Ovary (tissue), 7 donors: ENCODE measurements at regions not wholly inside any gene's neighbourhood (a gene's known extent, or its start where the extent isn't known, plus 50 kb on each side); places are given as distances from the start of the nearest gene placed in this dataset.

Source experiments
- DNase-seq, 5 donors: peaks; one replicate each; pipeline ENCODE4 v3.0.0-alpha.2; 2019 to 2020
- H3K27ac ChIP-seq, 2 donors: fragments of 200-600 bp; one replicate each; pipeline versions ENCODE4 v1.5.1 to v1.8.0; 2019 to 2022
- H3K27me3 ChIP-seq: fragments of 200-600 bp; one replicate; pipeline ENCODE4 v1.8.0; 2022
- H3K36me3 ChIP-seq: fragments of 200-600 bp; sonication (generic); one replicate; pipeline ENCODE4 v1.5.1; 2019
- H3K4me1 ChIP-seq: one replicate; pipeline ENCODE4 v1.8.1; 2013; ENCODE audit warnings: mild to moderate bottlenecking, moderate library complexity; ENCODE audit not compliant: insufficient read depth
- H3K4me3 ChIP-seq: fragments of 200-600 bp; sonication (generic); one replicate; pipeline ENCODE4 v1.5.1; 2017
- H3K9me3 ChIP-seq, 2 donors: fragments of 200-600 bp in 1 of 2; sonication (generic) in 1 of 2; one replicate each; pipeline versions ENCODE4 v1.5.1 to v1.8.1; 2013 to 2019; ENCODE audit warnings: mild to moderate bottlenecking in 1 of 2, moderate library complexity in 1 of 2
- CTCF ChIP-seq, 3 donors: fragments of 450-650 bp in 2 of 3; fragments of 200-600 bp in 1 of 3; IDR thresholded peaks; one replicate each; pipeline versions ENCODE4 v1.5.1 to v1.8.0; 2016 to 2022; ENCODE audit warnings: antibody characterized with exemption in 3 of 3, mild to moderate bottlenecking in 1 of 3
- EP300 ChIP-seq: sonication (generic); formaldehyde crosslinking; IDR thresholded peaks from one replicate; pipeline ENCODE4 v1.6.1; 2017; ENCODE audit warnings: antibody characterized with exemption
- POLR2A ChIP-seq: fragments of 450-650 bp; IDR thresholded peaks from one replicate; pipeline ENCODE4 v1.6.1; 2017; ENCODE audit warnings: antibody characterized with exemption, mild to moderate bottlenecking, moderate library complexity
- WGBS, 3 donors: extraction: QIAGEN DNeasy Blood & Tissue Kit in 1 of 3; methylation state at CpG; one replicate each; pipeline versions ENCODE4 v1.1.5 to v1.1.7; 2013 to 2017; 5-methylcytosine and 5-hydroxymethylcytosine counted together
- intact Hi-C, 4 donors: fragments of 100-400 bp; cut with DNase I; formaldehyde crosslinking; loops; one replicate each; pipeline versions ENCODE4 v1.11.0 to v1.15.1; 2022 to 2023
- donor health status: DM: no; HTN: no; CAD: no; lungs with moderate emphysema.
- donor health status: DM: no; HTN: no; CAD: no.
- donor health status: Bipolar disorder and iron deficiency.
- donor health status: DM: no; HTN: no; CAD: no.
- donor health status: DM: yes; HTN: yes; CAD: no.

DNA sequence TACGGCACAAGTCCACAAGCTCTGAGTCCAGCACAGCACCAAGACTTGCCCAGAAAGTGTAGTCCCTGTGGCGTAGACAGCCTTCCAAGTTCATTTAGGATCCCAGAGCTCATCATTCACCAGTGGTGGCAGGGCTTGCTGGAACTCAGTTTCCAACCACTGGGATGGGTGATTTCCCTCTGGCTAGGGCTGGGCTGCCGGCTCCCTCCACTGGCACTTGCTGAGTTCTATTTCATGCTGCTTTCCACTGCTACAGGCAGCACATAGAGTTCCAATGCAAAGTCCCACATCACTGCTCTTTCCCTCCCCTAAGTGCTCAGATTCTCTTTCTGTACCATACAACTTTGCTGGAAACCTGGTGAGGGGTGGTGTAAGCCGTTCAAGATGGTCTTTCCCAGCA, 510.3 kb upstream of the TMPRSS15 start:
- TF ChIP-seq CTCF (IDR thresholded peaks at IDR 0.05), result no peak
- Histone ChIP-seq H3K36me3 (no peaks in the 10 kb centered on the region), H3K4me1 (no peaks in the 10 kb centered on the region), H3K4me3 (no peak overlapping the region), H3K27me3 (no peaks in the 10 kb centered on the region), H3K27ac (no peak overlapping the region), H3K9me3 (no peaks in the 10 kb centered on the region)
- intact Hi-C loops, result no loop called here
- WGBS, 3 donors, result 84 to 88% (median 85%) methylated on average over 4 of the region's 4 CpGs
- DNase-seq, result no peak

- no peak overlapping the region for H3K27ac ChIP-seq
- TF ChIP-seq CTCF (IDR thresholded peaks at IDR 0.05) (no peak), EP300 (no peak), POLR2A (no peak)
- no peaks in the 10 kb centered on the region for H3K27me3 ChIP-seq
- intact Hi-C loops, result no loop called here
- H3K4me3 ChIP-seq, result no peak overlapping the region
- H3K9me3 ChIP-seq, result no peaks in the 10 kb centered on the region
- no peaks in the 10 kb centered on the region for H3K36me3 ChIP-seq
- no peak for DNase-seq
- H3K4me1 ChIP-seq, result no peaks in the 10 kb centered on the region
- 94 to 96% (median 94%) methylated on average over 2 of the region's 2 CpGs for WGBS, 3 donors
Measured at GRCh38 chr21:18914570-18914969, 511.0 kb upstream of the TMPRSS15 start.

- TF ChIP-seq EP300 (no peak), POLR2A (no peak)
- 6 to 12% (median 11%) methylated on average over 6 of the region's 6 CpGs for whole genome bisulfite sequencing, 3 donors
- no peaks in the 10 kb centered on the region for H3K36me3 ChIP-seq
- H3K9me3 ChIP-seq, result no peaks in the 10 kb centered on the region
- no peaks in the 10 kb centered on the region for H3K4me1 ChIP-seq
- intact Hi-C loops, result no loop called here
- no peak for DNase-seq
- H3K27ac ChIP-seq, result no peak overlapping the region
- H3K27me3 ChIP-seq, result no peaks in the 10 kb centered on the region
- no peak overlapping the region for H3K4me3 ChIP-seq
Measured at GRCh38 chr21:18917622-18918021, 514.0 kb upstream of the TMPRSS15 start.

DNA sequence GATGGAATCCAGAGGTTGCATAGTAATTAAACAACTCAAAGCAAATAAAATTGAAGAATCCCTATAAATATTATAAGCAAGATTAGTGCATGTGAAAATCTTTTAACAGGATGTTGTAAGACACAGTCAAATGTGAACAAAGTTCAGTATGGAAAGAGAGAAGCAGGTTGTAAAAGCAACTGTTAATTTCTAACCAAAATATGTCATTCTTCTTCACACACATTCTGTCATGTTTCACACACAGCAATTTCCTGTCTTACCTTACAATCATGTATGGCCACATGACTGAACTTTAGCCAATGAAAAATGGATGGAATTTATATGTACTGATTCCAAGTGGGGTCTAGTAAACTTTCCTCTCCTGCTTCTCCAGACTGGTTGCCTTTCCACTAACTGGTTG, 527.7 kb upstream of the TMPRSS15 start:
- Histone ChIP-seq H3K4me3 (no peak overlapping the region), H3K36me3 (no peaks in the 10 kb centered on the region), H3K4me1 (no peaks in the 10 kb centered on the region), H3K9me3 (no peaks in the 10 kb centered on the region), H3K27ac (no peak overlapping the region), H3K27me3 (no peaks in the 10 kb centered on the region)
- DNase-seq, result no peak
- intact Hi-C loops, result no loop called here
- TF ChIP-seq POLR2A (no peak), CTCF (IDR thresholded peaks at IDR 0.05) (no peak), EP300 (no peak)

GRCh38 chr21:18937337-18937736, 533.8 kb upstream of the TMPRSS15 start:
- Histone ChIP-seq H3K27me3 (no peaks in the 10 kb centered on the region), H3K36me3 (no peaks in the 10 kb centered on the region), H3K4me1 (no peaks in the 10 kb centered on the region), H3K4me3 (no peak overlapping the region), H3K9me3 (no peaks in the 10 kb centered on the region), H3K27ac (no peak overlapping the region)
- DNase-seq, result no peak
- TF ChIP-seq CTCF (IDR thresholded peaks at IDR 0.05) (no peak), EP300 (no peak), POLR2A (no peak)
- WGBS, 3 donors, result 71 to 79% (median 75%) methylated on average over 7 of the region's 7 CpGs
- intact Hi-C loops, result no loop called here
